GM21619 (cell line): ENCODE measurements at regions not wholly inside any gene's neighbourhood (a gene's known extent, or its start where the extent isn't known, plus 50 kb on each side); places are given as distances from the start of the nearest gene placed in this dataset.

Source experiments
- ATAC-seq: cut with Tn5 transposase; IDR thresholded peaks from one replicate; pipeline ENCODE4 v1.9.1; 2021; ENCODE audit not compliant: unreplicated experiment

DNA sequence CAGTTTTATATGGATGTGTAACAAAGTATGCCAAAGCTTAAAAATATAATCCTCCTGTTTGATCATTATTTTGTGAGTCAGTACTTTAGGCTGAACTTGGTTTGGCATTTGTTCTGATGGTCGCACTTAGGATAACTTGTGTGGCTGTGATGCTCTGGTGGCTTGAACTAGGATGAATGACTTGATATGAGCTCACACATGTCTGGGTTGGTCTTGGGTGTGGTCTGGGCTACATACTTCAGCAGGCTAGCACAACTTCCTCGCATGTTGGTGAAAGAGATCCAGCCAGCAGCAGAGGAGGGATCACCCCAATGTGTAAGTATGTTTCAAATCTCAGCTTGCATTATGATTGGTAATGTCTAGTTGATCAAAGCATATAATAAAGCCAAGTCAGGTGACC, 969.1 kb upstream of the PCDH9 start:
- ATAC-seq, result no peak

GRCh38 chr13:68190818-68191217, 960.7 kb upstream of the PCDH9 start:
- ATAC-seq, result no peak

DNA sequence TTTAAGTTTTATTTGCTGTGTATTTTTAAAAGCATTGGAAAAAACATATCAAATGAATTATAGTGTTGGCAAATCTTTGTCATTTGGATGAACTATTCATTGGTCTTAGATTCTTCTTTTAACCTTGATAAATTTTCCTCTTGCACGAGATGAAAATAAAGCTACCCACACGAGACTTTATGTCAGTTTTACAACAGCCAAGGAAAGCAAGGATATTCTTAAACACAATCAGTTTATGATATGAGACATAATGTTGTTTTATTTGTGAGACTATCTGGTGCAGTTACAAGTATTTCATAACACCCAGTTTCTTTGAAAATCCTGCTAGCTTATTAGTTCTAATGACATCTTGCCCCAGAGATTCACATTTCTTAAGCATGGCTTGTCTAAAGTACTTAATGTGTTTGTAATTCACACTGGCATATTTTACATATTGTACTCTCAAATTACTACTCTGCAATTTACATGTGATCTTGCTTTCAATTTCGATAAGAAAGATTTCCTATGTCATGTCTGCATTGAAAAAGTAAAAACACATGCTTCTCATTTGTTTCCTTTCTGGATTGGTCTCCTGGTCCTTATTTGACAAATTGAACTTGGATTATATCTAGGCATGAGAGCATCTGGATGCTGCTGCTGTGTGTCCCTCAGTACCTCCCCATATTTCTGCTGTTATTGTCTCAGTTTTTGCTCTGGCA, 955.5 kb upstream of the PCDH9 start:
- ATAC-seq, result no peak

DNA sequence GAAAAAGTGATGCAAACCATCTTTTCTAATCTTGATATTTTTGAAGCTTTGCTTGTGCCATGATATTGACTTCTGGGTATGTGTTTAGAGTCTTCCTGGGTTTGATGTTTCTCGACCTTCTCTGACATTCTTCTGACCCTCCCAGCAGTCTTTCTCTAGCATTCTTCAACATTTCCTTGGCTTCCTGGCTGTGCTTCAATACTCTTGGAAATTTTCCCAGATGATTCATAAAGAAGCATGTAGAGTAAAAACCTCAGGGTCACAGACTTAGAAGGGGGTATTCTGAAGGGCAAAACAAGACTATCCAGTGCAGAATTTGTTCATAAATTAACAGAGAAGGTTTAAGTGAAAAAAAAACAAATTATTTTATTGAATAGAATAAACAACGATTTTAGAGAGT, 946.3 kb upstream of the PCDH9 start:
- ATAC-seq, result no peak

- ATAC-seq, result no peak
Observed at GRCh38 chr13:68174893-68175292, 944.8 kb upstream of the PCDH9 start.

- ATAC-seq, result no peak
Observed at GRCh38 chr13:68173111-68173510, 943.0 kb upstream of the PCDH9 start.

GRCh38 chr13:68170961-68171360, 940.8 kb upstream of the PCDH9 start:
- no peak for ATAC-seq

DNA sequence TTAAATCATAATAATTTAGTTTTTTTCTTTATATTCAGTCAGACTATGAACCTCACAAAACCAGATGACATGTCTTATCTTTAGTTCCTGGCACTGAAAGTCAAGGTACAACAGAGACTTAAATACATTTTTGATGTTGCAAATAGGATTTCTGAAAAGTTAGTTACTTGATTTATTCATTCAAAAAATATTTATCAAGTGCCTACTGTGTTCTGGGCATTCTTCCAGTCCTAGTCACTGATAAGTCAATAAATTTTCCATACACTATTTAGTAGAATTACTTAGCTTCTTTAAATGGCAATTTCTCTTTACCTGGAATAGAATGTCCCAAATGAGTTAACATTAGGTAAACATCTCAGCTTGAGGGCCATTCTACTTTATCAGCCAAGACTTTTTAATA, 938.3 kb upstream of the PCDH9 start:
- ATAC-seq, result no peak

GRCh38 chr13:68160466-68160865, 930.3 kb upstream of the PCDH9 start:
- no peak for ATAC-seq

- ATAC-seq, result no peak
Observed at GRCh38 chr13:68152414-68152813, 922.3 kb upstream of the PCDH9 start.

- ATAC-seq, result no peak
Observed at GRCh38 chr13:68145852-68146251, 915.7 kb upstream of the PCDH9 start.

DNA sequence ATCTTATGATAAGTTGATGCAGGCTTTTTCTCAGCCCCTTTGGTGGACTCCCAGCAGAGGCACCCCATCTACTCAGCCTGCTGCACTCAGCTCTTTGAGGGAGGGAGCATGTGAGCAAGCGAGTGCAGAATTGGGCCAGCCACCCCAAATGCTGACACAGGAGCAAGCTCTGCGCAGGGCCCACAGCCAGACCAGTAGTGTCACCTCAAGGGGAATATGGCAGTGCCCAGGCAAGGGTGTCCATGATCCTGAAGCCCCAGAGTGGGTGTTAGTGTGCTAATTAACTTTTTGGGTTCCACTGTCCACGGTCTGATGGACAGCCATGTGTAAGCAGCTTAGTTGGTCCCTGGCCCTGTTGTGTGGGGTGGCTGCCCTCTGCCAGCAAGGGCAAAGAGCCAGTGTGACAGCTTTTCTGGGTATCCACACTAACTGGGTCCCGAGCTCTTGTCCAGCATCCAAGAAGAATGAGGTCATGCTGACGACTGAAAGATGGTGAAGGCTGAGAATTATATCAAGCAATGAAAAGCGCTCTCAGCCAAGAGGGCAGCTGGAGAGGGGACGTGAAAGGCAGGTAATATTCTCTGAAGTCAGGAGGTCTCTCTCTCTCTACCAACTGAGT, 898.3 kb upstream of the PCDH9 start:
- ATAC-seq, result no peak

GRCh38 chr13:68125087-68125480, 894.9 kb upstream of the PCDH9 start:
- ATAC-seq, result no peak

GRCh38 chr13:68124437-68125086, 894.4 kb upstream of the PCDH9 start:
- ATAC-seq, result no peak

- ATAC-seq, result no peak
Observed at GRCh38 chr13:68110178-68110768, 880.1 kb upstream of the PCDH9 start.

DNA sequence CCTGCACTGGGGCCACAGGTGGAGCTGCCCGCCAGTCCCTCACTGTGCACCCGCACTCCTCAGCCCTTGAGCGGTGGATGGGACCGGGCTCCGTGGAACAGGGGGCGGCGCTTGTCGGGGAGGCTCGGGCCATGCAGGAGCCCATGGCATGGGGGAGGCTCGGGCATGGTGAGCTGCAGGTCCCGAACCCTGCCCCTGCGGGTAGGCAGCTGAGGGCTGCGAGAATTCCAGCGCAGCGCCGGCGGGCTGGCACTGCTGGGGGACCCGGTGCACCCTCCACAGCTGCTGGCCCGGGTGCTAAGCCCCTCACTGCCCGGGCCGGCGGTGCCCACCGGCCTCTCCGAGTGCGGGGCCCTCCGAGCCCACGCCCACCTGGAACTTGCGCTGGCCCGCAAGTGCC, 877.5 kb upstream of the PCDH9 start:
- no peak for ATAC-seq

- ATAC-seq, result no peak
Observed at GRCh38 chr13:68099631-68100030, 869.5 kb upstream of the PCDH9 start.

DNA sequence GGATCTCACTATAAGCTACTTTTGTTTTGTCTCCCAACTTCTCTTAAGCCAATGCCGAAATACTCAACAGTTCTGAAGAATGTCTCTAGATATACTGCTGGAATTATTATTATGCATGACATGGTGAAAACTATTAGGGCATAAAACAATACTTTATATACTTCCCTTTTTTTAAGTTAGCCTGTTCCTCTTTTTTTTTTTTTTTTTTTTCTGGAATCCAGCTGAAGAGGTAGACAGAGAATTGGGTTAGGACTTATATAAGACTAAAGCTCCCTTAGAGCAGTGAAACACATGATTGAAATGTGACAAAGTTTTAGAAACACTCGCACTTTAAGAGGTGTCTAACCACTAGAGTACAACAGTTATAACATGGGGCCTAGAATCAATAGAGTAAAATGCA, 850.9 kb upstream of the PCDH9 start:
- no peak for ATAC-seq

DNA sequence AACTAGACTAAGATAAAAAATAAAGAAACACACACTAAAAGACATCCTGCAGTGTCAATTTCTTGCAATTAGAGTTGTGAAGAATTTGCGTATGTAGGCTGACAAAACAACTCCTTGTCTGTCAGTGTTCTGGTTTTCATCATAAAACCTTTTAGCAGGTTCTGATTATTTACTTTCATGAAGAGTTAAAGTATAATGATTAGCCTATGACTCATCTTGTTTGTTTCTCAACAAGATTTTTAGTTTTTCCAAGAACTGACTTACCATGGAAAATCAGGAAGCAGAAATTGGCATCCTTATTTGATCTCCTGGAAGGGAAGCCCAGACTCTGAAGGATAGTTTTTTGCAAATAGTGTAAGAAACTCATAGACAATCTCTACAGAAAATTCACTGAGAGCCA, 848.7 kb upstream of the PCDH9 start:
- no peak for ATAC-seq

DNA sequence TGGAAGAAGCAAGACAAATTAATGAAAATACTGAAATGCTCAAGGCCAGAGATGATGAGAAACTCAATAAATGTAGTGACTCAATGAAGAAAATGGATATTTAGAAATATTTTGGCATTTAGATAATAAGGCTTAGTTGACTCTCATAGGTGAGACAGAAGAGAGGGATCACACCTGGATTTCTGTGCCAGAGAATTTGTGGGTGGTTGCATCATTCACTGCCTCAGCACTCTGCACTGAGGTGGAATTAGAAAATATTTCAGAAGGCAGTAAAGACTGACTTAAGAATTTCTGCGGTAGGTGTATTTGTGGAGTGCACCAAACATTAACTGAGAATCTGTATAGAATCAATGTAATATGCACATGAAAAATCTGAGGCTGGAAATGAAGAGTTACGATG, 848.3 kb upstream of the PCDH9 start:
- no peak for ATAC-seq

DNA sequence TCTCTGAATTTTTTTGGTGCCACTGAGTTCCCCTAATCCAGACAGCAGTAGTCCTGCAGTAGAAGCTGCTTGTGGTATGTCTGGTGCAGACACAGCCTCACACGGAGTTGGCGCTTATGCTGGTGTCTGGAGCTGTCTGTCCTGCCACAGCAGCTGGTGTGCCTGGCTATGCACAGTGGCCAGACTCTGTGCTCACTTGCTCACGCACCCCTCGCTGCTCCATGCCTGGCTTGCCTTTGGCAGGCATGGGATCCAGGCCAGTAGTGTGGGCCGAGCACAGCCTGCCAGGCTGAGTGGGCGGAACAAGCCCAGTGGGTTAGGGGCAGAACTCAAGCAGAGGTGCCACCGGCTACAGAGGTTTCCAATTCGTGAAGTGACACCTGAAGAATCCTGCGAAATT, 845.9 kb upstream of the PCDH9 start:
- no peak for ATAC-seq

GRCh38 chr13:68066879-68067513, 836.9 kb upstream of the PCDH9 start:
- no peak for ATAC-seq
